HuH-7 (cell line): ENCODE measurements at regions not wholly inside any gene's neighbourhood (a gene's known extent, or its start where the extent isn't known, plus 50 kb on each side); places are given as distances from the start of the nearest gene placed in this dataset.

Experiments used
- DNase-seq: peaks from one replicate; pipeline ENCODE4 v3.0.0; 2011; ENCODE audit warnings: low spot score

- DNase-seq: no peak
These were observed 175.0 kb downstream of the RPLP1 start for GRCh38 chr15:69627548-69628158.

GRCh38 chr15:69628256-69629093 lies 175.9 kb downstream of the RPLP1 start:
- DNase-seq: no peak

- no peak for DNase-seq
These were observed 177.1 kb downstream of the RPLP1 start for GRCh38 chr15:69629631-69630161.

- DNase-seq: no peak
These were observed 178.4 kb downstream of the RPLP1 start for GRCh38 chr15:69631005-69631404.

- no peak for DNase-seq
These were observed 179.4 kb downstream of the RPLP1 start for GRCh38 chr15:69631978-69632377.

- no peak for DNase-seq
These were observed 182.2 kb downstream of the RPLP1 start for GRCh38 chr15:69634860-69635259.

GRCh38 chr15:69636169-69636915 lies 183.7 kb downstream of the RPLP1 start:
- no peak for DNase-seq

GRCh38 chr15:69637818-69638217 lies 185.2 kb downstream of the RPLP1 start:
- DNase-seq: no peak

GRCh38 chr15:69643476-69643875 lies 190.9 kb downstream of the RPLP1 start:
- no peak for DNase-seq

GRCh38 chr15:69643971-69644370 lies 191.4 kb downstream of the RPLP1 start:
- DNase-seq: no peak

- no peak for DNase-seq
These were observed 192.3 kb downstream of the RPLP1 start for GRCh38 chr15:69644876-69645275.

- DNase-seq: no peak
These were observed 194.5 kb downstream of the RPLP1 start for GRCh38 chr15:69647142-69647513.

GRCh38 chr15:69648212-69648611 lies 195.6 kb downstream of the RPLP1 start:
- DNase-seq: no peak

- no peak for DNase-seq
These were observed 196.4 kb downstream of the RPLP1 start for GRCh38 chr15:69648775-69649735.

GRCh38 chr15:69652293-69652692 lies 199.7 kb downstream of the RPLP1 start:
- DNase-seq: no peak

- no peak for DNase-seq
These were observed 200.2 kb downstream of the RPLP1 start for GRCh38 chr15:69652751-69653305.

GRCh38 chr15:69653306-69653705 lies 200.7 kb downstream of the RPLP1 start:
- no peak for DNase-seq

GRCh38 chr15:69653846-69654245 lies 201.2 kb downstream of the RPLP1 start:
- DNase-seq: no peak

- DNase-seq: no peak
These were observed 203.8 kb downstream of the RPLP1 start for GRCh38 chr15:69656271-69657030.

- DNase-seq: no peak
These were observed 205.0 kb downstream of the RPLP1 start for GRCh38 chr15:69657626-69658025.
